GM21825 (cell line): ENCODE measurements at regions not wholly inside any gene's neighbourhood (a gene's known extent, or its start where the extent isn't known, plus 50 kb on each side); places are given as distances from the start of the nearest gene placed in this dataset.
"Not testable (repeated sequence)": the region's sequence is repeated elsewhere in the genome, so short reads cannot be mapped to it uniquely, and the experiment has no call there.

Experiments used
- ATAC-seq: cut with Tn5 transposase; IDR thresholded peaks from one replicate; pipeline ENCODE4 v1.9.1; 2021; ENCODE audit warnings: mild to moderate bottlenecking, moderate library complexity; ENCODE audit not compliant: unreplicated experiment

DNA sequence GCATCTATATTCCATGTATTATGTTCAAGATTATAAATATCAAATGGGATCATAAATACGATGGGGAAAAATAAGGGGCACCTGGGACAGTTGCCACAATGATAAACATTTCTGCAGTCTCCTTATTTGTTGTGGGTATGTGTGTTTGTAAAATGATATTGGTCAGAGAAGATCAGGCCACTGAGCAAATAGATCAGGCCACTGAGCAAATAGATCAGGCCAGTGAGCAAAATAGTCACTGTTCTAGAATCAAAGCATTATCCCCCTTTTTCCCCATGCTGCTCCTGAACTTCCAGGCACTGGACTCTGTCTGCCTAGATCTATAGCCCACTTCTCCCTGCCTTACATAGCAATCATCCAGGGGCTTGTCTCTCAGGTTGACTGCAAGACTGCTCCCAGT lies 599.8 kb upstream of the USP24 start:
- no peak for ATAC-seq

- no peak for ATAC-seq
Observed at GRCh38 chr1:55813618-55814017, 598.5 kb upstream of the USP24 start.

DNA sequence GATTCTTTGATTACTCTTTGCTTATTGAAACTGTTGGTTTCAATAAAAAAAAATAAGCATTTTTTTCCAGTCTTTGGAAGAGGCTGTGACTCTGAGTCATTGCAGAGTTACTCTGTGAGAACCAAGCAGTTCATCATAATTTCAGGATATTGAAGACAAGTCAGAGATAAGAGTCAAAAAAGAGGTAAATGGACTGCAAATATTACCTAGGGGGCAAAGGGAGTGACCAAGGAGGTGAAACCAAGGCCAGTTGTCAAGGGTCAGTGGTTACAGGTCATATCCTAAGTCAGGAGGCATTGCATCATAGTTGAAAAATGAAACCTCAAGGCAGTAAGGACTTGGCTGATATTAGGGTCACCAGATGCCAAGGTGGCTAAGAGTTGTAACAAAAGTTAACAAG lies 597.1 kb upstream of the USP24 start:
- no peak for ATAC-seq

DNA sequence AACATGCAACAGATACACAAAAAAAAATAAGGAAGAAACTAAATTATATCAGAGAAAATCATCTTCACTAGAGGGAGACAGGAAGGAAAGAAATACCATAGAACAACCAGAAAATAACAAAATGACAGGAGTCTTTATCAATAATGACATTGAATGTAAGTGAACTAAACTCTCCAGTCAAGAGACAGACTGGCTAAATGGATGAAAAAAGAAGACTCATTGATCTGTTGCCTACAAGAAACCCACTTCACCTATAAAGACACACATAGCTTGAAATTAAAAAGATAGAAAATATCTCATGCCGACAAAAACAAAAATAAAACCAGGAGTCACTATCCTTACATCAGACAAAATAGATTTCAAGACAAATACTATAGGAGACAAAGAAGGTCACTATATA lies 593.1 kb upstream of the USP24 start:
- no peak for ATAC-seq

DNA sequence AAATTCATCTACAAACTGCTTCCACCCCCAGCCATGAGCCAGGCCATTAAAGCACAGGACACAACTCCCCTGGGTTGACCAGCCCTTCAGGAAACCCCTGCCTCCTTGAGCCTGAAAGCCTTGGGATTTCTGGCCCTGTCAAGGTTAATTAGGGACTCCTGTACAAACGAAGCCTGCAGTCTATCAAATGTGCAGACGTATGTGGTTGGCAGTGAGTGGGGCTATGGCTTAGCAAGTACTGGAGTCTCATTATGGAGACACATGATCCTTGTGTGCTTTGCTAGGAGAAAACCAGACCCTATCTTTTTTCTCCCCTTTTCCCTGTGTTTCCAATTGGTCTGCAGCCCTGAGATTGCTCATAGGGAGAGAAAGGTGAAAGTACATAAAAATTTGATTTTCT lies 588.3 kb upstream of the USP24 start:
- no peak for ATAC-seq

DNA sequence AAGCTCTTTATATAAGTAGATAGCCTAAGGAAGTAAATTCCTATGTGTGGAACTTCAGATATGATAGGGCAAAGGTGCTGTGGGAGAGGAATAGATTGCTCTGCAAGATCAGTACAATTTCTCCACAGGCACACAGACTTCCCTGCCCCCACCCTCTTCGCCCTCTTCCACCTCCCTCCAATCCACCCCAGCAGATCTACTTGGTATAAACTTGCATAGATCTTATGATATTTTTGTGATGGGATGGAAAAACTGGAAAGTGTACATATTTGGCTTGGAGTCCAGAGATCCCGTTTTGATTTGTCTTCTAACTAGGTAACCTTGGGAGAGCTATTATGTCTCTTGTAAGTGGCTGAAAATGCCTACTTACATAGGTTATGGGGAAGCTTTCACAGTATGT lies 586.3 kb upstream of the USP24 start:
- no peak for ATAC-seq

- no peak for ATAC-seq
Observed at GRCh38 chr1:55800503-55800902, 585.3 kb upstream of the USP24 start.

GRCh38 chr1:55793856-55794255 lies 578.7 kb upstream of the USP24 start:
- no peak for ATAC-seq

GRCh38 chr1:55792870-55793269 lies 577.7 kb upstream of the USP24 start:
- ATAC-seq, result no peak

GRCh38 chr1:55789466-55789865 lies 574.3 kb upstream of the USP24 start:
- no peak for ATAC-seq

- no peak for ATAC-seq
Observed at GRCh38 chr1:55786396-55786795, 571.2 kb upstream of the USP24 start.

GRCh38 chr1:55784941-55785450 lies 569.8 kb upstream of the USP24 start:
- not testable (repeated sequence) for ATAC-seq

DNA sequence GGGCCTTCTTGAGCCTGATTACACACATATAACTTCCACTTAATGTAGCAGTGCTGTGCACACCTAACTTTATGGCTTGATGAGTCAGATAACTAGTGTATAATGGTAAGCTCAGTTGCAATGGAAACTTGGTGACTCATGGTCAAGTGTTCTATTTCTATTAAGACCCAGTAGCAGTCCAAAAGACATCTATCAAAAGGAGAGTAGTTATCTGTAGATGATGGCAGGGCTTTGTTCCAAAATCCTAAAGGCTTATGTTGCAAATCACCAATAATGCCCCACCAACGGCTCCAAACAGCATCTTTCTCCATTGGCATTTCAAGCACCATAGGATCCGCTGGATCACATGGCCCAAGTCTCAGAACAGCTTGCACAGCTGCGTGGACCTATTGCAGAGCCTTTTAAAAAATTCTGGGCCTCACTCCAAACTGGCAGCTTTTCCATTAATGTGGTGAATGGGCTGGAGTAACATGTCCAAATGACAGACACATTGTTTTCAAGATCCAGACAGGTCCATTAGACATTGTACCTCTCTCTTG lies 566.8 kb upstream of the USP24 start:
- no peak for ATAC-seq

DNA sequence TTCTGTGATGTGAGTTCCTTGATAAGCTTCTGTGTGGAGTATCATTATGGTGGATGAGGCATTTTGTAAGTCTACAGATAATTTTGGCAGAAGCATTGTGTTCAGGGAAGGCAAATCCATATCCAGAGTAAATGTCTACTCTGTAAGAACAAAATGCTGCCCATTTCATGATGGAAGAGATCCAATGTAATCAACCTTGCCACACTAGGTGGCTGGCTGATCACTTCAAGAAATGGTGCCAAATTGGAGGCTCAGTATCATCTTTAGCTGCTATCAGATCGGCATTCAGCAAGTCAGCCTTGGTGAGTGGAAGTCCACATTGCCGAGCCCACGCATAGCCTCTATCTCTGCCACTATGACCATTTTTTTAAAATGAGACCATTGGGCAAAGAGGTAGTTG lies 565.8 kb upstream of the USP24 start:
- ATAC-seq, result no peak

- no peak for ATAC-seq
Observed at GRCh38 chr1:55777545-55777944, 562.4 kb upstream of the USP24 start.

GRCh38 chr1:55775007-55775406 lies 559.8 kb upstream of the USP24 start:
- ATAC-seq, result no peak

- ATAC-seq, result no peak
Observed at GRCh38 chr1:55774446-55774845, 559.3 kb upstream of the USP24 start.

DNA sequence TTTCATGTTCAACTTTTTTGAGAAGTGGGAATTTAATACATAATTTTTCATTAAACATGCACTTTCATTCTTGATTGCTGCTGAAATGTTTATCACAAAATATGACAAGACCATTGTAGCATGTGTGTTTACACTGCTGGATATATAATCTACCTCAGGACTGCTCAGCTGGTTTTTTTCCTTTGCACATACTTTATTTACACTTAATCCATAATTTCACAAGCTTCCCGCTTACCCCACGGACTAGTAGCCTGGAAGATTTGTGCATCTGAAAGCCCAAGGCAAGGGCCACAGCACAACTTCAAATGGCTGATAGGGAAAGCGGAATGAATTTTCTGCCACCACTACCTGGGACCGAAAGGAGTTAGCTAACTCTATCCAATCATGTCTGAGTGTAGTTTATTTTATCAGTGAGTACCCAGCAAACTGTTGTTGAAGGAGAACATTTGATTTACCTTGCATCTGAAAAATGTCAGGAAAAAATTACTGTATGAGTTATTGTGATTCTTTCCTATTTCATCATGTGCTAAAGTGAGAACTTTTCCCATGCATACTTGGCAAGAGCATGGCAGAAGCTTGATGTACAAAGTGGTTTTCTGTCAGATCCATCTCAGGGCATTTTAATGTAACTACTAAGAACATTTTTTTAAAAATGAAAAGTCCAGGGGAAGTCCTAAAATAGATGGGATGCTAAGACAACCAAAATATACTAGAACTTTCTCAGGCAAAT lies 558.2 kb upstream of the USP24 start:
- no peak for ATAC-seq

DNA sequence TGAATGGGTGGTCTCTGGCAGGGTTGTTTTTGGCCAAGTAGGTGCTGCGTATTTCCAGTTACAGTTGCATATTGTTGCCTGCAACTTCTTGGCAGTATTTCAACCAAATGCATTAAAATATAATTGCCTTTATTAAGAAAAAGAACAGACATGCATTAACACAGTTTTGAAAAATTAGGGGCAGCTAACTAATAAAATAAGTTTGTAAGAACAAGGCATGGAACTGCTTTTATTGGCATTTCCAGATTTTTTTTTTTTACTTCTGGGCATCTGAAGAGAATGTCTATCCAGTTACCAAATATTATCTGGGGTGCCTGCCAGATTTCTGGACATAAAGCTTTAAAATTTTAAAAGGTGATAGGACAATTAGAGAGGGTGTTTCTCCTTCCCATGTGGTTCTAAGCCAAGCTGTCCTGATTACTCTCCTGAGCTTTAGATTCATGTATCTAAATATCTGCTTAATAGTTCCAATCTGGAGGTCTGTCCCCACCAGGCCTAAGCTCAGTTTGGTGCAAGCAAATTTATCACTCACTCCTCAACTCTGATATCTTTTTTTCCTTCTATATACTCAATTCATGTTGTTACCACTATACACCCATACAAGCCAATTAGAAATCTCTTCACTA lies 553.3 kb upstream of the USP24 start:
- no peak for ATAC-seq

DNA sequence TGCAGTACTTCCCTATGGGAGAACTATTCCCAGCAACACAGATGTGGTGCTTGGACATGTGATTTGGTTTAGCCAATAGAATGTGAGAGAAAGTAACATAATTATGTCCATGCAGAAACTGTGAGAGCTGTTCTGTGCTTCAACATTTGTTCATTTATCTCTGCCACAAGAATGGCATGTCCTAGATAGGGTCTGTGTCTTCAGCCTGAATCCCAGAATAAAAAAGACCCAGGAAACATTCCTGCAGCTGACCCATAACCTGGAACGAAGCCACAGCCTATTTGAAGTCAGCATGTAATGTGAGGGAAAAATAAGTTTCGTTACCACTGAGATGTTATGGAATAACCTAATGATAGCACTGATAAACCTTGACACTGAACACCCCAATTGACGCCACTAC lies 552.0 kb upstream of the USP24 start:
- ATAC-seq, result no peak

- ATAC-seq, result not testable (repeated sequence)
Observed at GRCh38 chr1:55765505-55765904, 550.3 kb upstream of the USP24 start.

GRCh38 chr1:55751776-55752175 lies 536.6 kb upstream of the USP24 start:
- ATAC-seq, result no peak
